H1 (cell line): ENCODE measurements at regions not wholly inside any gene's neighbourhood (a gene's known extent, or its start where the extent isn't known, plus 50 kb on each side); places are given as distances from the start of the nearest gene placed in this dataset.

ENCODE experiments used
- CTCF ChIP-seq, 3 experiments: IDR thresholded peaks; 1 replicate in 2 of 3; 2 replicates in 1 of 3; pipeline versions ENCODE4 v1.5.1 to v1.6.1; 2011; ENCODE audit warnings: low read length in 3 of 3, mild to moderate bottlenecking in 3 of 3, inconsistent platforms in 2 of 3, low read depth in 1 of 3, moderate library complexity in 1 of 3; ENCODE audit not compliant: insufficient read depth in 1 of 3; ENCODE audit errors: control extremely low read depth in 1 of 3
- EP300 ChIP-seq, 2 experiments: IDR thresholded peaks; 1 replicate in 1 of 2; 2 replicates in 1 of 2; pipeline ENCODE4 v1.6.1; 2011 to 2012; ENCODE audit warnings: low read depth in 2 of 2, low read length in 2 of 2, mild to moderate bottlenecking in 2 of 2, borderline replicate concordance in 1 of 2, inconsistent platforms in 1 of 2, moderate library complexity in 1 of 2
- GTF2F1 ChIP-seq: IDR thresholded peaks from 2 replicates; pipeline ENCODE4 v1.6.1; 2012; ENCODE audit warnings: low read depth, low read length, improper control_type of control experiment, borderline replicate concordance
- JUN ChIP-seq: IDR thresholded peaks from 2 replicates; pipeline ENCODE4 v1.6.1; 2011; ENCODE audit warnings: low read depth, mild to moderate bottlenecking, improper control_type of control experiment, low read length
- NANOG ChIP-seq: IDR thresholded peaks from 2 replicates; pipeline ENCODE4 v1.6.1; 2011; ENCODE audit warnings: low read length, low read depth, mild to moderate bottlenecking, inconsistent platforms; ENCODE audit not compliant: insufficient read depth, poor library complexity, severe bottlenecking
- NRF1 ChIP-seq: IDR thresholded peaks from 2 replicates; pipeline ENCODE4 v1.6.1; 2011; ENCODE audit warnings: mild to moderate bottlenecking, low read depth, low read length, improper control_type of control experiment
- POLR2A ChIP-seq, 2 experiments: IDR thresholded peaks; 1 replicate in 1 of 2; 2 replicates in 1 of 2; pipeline ENCODE4 v1.6.1; 2011; ENCODE audit warnings: low read depth in 2 of 2, low read length in 2 of 2, mild to moderate bottlenecking in 2 of 2; ENCODE audit errors: control extremely low read depth in 1 of 2
- POLR2AphosphoS5 ChIP-seq: IDR thresholded peaks from 2 replicates; pipeline ENCODE4 v1.6.1; 2011; ENCODE audit warnings: low read depth, low read length
- SP4 ChIP-seq: IDR thresholded peaks from 2 replicates; pipeline ENCODE4 v1.6.1; 2012; ENCODE audit warnings: low read length, inconsistent platforms
- YY1 ChIP-seq: IDR thresholded peaks from 2 replicates; pipeline ENCODE4 v1.6.1; 2011; ENCODE audit warnings: low read depth, mild to moderate bottlenecking, low read length
- ZNF274 ChIP-seq: IDR thresholded peaks from 2 replicates; pipeline ENCODE4 v1.7.0; 2012; ENCODE audit warnings: low read length, borderline replicate concordance; ENCODE audit errors: extremely low read depth

GRCh38 chr16:64008131-64008530, 1113.7 kb downstream of the CDH11 start:
- TF ChIP-seq ZNF274 (no peak), CTCF (IDR thresholded peaks at IDR 0.05; ENCODE audit: control extremely low read depth in 1 of 3, insufficient read depth in 1 of 3, low read depth in 1 of 3, low read length in 3 of 3) (no peak), SP4 (no peak), EP300 (IDR thresholded peaks at IDR 0.05; ENCODE audit: borderline replicate concordance in 1 of 2, low read depth in 2 of 2, low read length in 2 of 2) (no peak), NANOG (no peak), YY1 (no peak), NRF1 (no peak), GTF2F1 (no peak), JUN (no peak), POLR2AphosphoS5 (no peak), POLR2A (IDR thresholded peaks at IDR 0.05; ENCODE audit: control extremely low read depth in 1 of 2, low read depth in 2 of 2, low read length in 2 of 2) (no peak)
